HG03045 (cell line): ENCODE measurements at regions not wholly inside any gene's neighbourhood (a gene's known extent, or its start where the extent isn't known, plus 50 kb on each side); places are given as distances from the start of the nearest gene placed in this dataset.
"Not testable (repeated sequence)": the region's sequence is repeated elsewhere in the genome, so short reads cannot be mapped to it uniquely, and the experiment has no call there.

ENCODE experiments used
- ATAC-seq: cut with Tn5 transposase; IDR thresholded peaks from one replicate; pipeline ENCODE4 v1.9.1; 2021; ENCODE audit warnings: mild to moderate bottlenecking, moderate library complexity; ENCODE audit not compliant: unreplicated experiment

DNA sequence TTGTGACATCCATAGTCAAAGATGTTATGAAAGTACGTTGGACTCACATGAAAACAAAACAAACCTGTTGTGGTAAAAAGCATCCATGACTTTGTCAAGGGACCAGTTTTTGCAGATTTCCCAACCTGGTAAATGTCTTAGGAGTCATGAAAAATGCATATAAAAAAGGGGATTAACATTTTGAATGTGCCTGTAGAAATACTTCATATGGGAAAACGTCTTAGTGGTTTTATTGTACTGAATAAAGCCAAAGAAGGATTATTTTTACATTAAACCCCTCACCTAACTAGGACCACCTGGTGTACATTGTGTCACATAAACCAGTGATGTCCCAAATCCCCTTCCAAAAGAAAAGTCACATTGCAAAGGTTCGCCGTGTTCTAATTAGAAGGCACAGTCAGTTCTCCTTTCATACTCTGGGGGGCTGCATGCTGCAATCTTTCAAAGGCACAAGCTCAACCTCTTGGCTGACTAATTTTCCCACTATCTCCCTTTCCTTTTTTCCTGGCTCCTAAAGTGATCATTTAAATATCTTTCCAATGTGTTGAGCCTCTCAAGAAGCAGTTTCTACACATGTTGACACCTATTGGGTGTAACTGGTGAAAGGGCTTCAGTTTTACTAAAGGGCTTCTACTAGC, 119.8 kb upstream of the SPAG17 start:
- no peak for ATAC-seq

DNA sequence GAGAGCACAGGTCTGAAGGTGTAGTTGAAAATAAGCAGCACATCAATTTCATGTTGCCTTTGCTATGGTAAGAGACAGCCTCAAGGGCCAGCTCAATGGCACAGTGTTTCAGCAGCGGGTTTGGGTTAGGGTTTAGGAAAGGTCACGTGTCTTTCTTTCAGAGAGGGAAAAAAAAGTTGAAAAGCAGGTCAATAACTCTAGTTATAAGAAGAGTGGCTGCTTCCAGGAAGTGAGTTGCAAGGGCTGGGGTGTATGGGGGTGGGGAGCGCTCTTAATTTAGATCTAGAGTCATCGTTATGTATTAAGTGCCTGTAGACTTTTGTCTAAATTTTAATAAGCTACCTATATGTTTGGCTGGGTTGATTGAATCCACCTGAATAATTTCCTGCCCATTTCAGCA, 118.5 kb upstream of the SPAG17 start:
- ATAC-seq: no peak

DNA sequence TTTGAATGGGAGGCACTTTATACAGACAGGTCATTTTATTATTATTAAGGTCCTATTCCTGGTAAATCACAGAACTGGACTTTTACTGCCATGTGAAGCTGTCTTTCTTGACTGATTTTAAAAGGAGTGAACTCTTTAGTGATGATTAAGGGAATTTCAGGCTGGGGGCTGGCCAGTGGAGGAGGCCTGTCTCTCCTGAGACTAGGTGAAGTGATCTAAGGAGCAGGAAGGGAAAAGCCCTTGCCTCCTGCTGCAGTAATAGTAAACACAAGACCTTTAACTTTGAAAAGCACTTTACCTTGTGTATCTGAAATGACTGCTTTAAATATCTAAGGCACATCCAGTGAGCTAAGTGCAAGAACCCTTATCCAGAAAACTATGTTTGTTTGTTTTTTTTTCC, 118.0 kb upstream of the SPAG17 start:
- ATAC-seq: no peak

DNA sequence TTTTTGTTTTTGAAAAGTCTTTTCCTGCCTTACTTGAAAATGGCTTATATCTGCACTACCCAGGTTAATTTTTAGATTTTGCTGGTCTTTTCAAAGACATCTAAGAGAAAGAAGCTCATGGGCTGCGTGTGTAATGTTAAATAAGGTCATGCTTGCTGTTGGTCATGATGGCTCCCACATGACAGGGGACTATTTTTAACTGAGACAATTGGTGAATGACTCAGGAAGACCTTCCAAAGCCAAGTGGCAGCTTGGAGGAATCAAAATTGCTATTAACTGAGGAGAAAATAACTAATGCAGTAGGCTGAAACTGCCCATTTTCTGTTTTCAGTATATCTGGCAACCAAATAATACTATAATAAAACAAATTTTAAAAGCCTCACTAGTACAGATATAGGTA, 117.1 kb upstream of the SPAG17 start:
- ATAC-seq: no peak

DNA sequence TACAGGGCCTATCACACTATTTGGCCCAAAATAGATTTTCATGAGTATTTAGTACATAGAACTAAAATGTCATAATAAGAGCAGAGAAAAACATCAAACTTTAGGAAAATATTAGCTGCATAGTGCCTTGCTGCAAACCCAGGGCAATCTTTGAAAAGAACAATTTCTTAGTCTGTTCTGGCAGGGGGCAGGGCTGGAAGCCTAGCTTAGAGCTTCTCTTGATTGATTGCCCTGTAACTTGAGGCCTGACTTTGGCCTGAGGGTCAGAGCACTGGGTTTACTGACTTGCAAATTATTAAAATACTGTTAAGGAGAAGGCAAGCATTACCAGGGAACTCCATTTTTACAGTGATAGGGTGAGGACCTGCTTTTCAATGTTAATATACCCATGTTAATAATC, 115.8 kb upstream of the SPAG17 start:
- no peak for ATAC-seq

DNA sequence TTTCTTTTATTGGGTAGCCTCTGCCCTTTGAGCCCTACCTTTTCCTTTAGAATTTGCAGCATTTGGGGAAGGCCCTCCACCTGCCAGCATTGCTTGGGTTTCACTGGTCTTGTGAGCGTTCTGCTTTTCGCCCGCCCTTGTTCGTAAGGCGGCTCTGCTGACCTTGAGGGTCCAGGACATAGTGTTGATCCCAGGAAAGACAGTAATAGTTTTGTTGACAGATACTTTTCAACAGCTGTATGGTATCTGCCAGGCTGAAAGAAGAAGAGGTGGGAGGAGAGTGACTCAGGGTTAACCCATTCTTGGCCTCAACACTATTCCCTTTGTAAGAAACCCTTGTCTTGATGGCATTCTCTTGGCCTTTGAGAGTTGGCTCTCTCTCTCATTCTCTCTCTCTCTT, 113.4 kb upstream of the SPAG17 start:
- no peak for ATAC-seq

DNA sequence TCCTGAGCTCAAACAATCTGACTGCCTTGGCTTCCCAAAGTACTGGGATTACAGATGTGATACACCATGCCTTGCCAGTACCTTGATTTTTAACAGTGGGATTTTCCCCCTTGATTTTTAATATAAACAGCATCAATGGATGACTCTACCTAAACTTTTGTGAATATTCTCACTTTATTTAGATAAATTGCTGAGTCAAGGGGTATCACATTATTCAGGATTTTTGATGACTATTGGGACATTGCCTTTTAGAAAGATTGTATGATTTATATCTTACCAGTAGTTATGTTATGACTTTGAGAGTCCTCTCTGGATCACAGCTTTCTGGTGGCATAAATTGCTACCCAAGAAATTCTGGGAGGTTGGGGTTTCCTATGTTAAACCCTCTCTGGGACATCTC, 112.5 kb upstream of the SPAG17 start:
- ATAC-seq: no peak

DNA sequence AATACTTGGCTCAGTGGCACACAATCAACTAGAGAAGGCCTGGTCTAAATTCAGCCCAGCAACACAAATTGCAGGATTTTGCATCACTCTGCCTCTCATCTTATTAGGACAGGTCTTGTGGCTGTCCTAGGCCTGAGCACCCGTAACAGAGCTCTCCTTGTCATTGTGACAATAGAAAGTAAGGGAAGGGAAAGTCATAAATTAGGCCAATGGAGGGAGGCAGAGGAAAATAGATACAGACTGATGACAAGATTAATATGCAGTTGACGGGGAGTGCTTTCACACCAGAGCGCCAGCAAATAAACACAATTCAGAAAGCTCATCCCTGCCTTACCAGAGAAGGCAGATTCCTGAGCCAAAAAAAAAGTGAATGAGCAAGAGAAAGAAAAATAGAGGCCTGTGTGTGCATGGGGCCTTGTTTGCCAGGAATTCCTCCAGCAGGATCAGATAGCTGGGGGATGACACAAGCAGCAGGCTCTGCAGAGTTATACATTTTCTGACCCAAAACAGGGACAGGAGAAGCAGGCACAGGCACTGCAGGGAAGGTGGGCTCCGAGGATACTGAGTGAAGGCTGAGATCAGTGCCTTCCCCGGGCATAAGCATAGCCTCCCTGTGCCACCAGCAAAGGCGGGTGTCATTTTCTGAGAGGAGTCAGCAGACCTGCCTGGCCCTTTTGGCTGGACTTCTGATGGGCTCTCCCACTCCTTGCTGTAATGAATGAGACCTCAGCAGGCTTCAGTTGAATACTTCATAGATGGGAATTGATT, 110.0 kb upstream of the SPAG17 start:
- ATAC-seq: no peak

DNA sequence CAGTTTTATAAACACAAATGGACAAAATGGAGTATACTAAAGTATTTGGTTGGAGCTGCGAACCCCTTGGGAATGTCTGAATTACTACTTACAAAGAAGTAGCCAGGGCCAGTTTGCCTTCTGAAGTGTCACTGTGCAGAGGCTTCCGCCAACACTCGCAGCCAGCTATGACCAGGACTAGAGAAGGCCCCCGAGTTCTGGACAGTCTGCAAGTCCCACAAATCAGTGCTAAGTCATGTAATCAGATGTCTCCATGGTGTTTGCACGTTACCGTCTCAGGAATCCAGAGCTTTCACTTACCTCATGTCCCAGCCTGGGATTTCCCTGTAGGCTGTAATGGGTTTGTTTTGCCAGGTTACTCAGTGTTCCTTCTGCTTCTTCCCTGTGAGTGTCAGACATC, 106.6 kb upstream of the SPAG17 start:
- ATAC-seq: no peak

DNA sequence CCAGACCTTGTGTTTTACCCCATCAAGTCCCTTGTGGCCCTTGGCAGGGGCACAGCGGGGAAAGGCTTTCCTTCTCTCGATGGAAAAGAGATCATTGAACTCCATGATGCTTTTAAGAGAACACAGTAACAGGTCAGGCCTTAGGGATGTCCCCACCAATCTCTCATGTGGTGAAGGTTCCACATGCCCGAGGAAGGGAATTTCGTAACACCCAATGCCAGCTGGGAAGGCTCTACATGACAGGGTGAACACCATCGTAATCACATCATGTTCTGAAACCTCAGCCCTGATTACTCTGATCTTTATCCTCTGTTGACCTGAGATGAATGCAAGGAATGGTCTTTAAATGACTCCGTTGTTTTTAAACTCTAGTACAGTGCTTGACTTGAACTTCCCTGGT, 105.5 kb upstream of the SPAG17 start:
- ATAC-seq: no peak

DNA sequence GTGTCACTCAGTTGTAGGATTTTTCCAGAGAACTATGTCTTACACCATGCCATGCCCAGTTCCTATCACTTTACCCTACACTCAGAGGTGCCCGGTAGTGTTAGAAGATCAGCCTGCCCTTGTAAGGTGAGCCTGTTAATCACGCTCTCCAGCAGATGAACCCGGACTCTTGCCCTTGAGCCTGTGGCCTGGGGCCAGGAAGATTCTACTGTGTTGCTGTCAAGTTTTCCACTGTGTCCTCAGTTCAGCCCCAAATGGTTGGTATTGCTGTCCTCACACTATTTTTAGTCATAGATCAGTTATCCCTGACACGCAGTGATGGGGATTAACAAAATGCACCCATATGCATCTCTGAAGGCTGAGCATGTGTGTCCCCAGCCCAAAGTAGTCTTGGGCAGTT, 105.0 kb upstream of the SPAG17 start:
- ATAC-seq: no peak

DNA sequence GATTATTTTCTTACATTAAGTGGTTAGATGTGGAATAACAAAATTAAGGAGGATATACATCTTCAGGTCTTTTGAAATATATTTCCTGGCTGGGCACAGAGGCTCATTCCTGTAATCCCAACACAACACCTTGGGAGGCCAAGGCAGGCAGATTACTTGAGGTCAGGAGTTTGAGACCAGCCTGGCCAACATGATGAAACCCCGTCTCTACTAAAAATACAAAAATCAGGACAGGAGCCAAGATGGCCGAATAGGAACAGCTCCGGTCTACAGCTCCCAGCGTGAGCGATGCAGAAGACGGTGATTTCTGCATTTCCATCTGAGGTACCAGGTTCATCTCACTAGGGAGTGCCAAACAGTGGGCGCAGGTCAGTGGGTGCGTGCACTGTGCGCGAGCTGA, 95.6 kb upstream of the SPAG17 start:
- ATAC-seq: not testable (repeated sequence)

DNA sequence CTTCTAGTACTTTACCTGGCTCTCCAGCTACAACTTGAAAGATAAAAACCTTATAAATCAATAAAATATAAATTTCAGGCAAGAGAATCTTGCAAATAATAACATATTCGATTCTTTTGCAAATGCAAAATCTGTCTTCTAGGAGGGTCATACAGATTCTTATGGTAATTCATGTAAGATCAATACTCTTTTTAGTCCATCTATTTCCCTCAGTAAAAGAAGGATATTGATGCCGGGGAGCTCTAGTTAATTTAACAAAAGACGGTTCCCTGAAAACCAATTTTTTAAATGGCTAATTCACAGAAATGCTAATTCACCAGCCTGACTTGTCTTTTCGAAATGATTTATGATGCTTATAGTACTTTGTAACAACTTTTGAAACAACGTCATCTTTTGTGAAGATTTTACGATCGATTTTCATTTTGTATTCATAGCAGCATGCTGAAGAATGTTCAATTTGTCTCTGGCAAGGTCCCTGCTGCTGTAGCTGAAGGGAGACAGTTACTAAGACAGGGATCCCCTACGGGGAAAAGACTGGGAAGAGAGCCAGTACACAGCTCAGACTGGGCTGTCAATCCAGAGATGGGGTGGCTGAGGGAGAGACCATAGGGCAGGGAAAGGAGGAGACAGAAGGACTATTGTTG, 90.6 kb upstream of the SPAG17 start:
- ATAC-seq: no peak

DNA sequence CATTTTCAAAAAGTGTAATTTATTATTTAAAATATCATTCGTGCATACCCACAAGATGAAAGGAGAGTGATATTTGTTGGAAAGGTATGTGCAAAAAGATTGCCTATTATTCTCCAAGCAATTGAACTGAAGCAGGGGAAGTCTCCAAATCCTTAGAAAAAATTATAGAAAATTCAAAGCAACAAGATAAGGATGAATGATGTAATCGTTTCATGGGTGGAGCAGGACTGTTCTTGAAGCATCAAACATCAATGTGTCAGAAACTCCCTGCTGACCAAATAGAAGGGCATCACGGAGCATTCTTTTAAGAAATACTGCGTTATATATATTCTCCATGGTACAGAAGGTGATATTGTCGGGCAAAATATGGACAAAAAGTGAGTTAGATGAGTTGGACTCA, 87.9 kb upstream of the SPAG17 start:
- no peak for ATAC-seq

DNA sequence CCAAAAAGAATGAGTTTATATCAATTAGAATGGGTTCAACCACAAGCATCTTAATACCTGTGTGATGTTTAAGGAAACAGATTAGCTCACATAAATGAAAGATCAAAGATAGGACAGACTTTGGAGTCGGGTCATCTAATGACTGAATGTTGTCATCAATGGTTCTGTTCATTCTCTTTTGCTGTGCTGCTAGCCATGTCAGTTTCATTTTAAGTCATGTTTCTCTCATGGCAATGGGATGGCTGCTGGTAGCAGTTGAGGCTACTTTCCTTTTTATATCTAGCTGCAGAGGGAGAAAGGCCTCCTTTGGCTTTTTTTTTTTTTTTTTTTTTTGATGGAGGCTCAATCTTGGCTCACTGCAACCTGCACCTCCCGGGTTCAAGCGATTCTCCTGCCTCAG, 86.9 kb upstream of the SPAG17 start:
- no peak for ATAC-seq

DNA sequence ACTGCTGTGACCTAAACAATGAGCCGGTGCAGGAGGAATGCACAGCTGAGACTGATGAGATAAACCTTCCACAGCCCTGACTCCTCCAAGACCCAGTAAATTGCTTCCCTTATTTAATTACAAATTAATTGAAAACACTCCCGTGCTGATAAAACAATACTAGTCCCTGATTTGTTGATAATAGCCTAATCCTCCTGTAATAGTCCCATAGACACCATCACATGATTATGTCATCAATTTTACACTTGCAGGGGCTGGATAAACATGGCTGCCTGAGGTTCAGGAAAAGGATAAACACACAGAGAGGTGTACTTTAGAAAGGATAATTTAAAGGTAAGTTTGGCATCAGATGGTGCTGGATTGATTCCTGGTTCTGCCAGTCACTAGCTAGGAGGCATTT, 84.6 kb upstream of the SPAG17 start:
- ATAC-seq: no peak

DNA sequence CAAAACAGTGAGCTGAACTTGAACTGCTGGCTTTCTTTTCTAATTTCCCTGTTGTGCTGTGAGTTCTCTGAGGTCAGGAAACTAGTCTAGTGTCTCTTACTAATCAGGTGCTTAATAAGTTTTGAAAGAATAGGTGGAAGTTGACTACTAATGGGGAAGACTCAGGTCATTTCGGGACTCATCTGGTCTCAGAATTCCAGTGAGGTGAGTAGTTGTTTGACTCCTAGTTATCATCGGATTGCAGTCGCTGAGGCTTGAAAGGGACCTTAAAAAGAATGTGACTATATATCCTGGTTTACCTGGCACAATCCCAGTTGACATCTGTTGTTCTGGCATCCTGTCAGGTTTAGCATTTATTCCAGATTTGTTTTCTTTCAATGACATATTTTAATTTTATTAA, 81.4 kb upstream of the SPAG17 start:
- no peak for ATAC-seq

DNA sequence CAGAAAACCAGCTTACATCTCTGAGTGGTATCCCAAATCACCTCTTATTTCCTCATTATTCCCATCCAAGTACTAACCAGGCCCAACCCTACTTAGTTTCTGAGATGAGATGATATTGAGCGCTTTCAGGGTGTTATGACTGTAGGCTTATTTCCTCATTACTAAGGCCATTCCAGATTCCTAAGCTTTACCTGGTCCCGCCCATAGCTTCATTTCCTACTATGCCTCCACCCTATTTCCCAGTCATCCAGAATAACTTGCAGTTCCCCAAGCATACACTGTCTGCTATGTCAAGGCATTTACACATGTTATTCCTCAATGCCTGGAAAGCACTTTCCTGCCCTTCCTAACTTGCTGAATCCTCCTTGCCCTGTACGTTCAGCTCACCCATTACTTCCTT, 79.3 kb upstream of the SPAG17 start:
- ATAC-seq: no peak

DNA sequence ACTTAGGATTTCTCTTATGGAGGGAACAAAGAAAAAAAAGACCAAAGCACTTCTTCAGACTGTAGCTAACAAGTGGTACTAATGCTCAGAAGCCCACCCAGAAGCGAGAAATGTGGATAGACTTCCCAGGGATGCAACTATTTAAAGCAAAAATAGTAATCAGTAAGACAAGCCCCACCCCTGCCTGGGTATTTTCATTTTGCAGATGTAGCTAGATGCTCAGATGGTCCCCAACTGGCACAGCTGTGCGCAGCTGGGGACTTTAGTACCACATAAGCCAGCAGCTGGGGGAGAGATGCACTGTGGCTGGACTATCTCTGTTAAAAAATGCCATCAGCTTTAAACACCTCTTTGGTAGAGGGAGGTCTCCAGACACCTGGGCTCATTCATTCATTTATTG, 77.8 kb upstream of the SPAG17 start:
- ATAC-seq: no peak

DNA sequence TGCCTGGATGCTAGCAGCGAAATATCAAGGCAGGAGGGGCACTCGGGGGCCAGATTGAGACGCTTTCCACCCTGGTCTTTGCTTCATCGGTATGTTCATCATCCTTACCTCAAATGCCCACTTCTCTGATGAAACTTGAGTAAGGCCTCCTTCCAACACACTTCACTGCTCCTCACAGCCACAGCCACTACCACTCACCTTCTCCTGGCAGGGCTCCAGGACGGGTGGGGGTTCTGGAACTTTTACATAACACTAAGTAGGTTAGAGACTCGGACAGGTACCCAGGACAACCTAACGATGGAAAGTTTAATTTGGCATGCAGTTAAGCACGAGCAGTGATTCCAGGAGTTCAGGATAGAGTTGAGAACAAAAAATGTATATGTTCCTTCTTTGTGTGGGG, 73.9 kb upstream of the SPAG17 start:
- no peak for ATAC-seq

DNA sequence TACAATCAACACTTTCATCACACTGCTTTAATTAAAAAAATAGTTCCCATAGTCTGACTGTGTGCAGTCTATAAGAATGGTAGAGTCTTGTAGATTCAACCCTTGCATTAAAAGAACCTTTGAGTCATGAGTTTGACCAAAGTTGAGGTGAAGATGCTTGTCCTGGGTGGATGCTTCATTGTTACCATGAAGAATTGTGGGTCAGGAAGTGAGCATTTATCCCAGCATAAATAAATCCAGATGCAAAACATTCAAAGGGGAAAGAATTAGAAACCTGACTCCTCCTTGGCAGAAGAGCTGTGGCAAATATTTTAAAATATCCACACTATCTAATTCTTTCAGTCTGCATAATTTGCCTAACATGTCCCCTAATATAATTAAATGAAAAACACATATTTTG, 72.9 kb upstream of the SPAG17 start:
- ATAC-seq: no peak
